Right hindlimb (tissue), 1 donor: ENCODE measurements at regions not wholly inside any gene's neighbourhood (a gene's known extent, or its start where the extent isn't known, plus 50 kb on each side); places are given as distances from the start of the nearest gene placed in this dataset.
"Not testable (repeated sequence)": the region's sequence is repeated elsewhere in the genome, so short reads cannot be mapped to it uniquely, and the experiment has no call there.

Experiments
- DNase-seq: peaks from one replicate; pipeline ENCODE4 v3.0.0-alpha.2; 2018

GRCh38 chr7:65631236-65631635, 241.6 kb upstream of the VKORC1L1 start:
- not testable (repeated sequence) for DNase-seq

- DNase-seq, result not testable (repeated sequence)
These were observed 239.1 kb upstream of the VKORC1L1 start for GRCh38 chr7:65633587-65634404.

- not testable (repeated sequence) for DNase-seq
These were observed 234.0 kb upstream of the VKORC1L1 start for GRCh38 chr7:65638918-65639317.

- DNase-seq, result not testable (repeated sequence)
These were observed 233.2 kb upstream of the VKORC1L1 start for GRCh38 chr7:65639717-65640116.

GRCh38 chr7:65643498-65643897, 229.4 kb upstream of the VKORC1L1 start:
- DNase-seq, result not testable (repeated sequence)

- DNase-seq, result not testable (repeated sequence)
These were observed 225.5 kb upstream of the VKORC1L1 start for GRCh38 chr7:65647153-65647964.

- not testable (repeated sequence) for DNase-seq
These were observed 221.7 kb upstream of the VKORC1L1 start for GRCh38 chr7:65651174-65651573.

- not testable (repeated sequence) for DNase-seq
These were observed 220.9 kb upstream of the VKORC1L1 start for GRCh38 chr7:65651826-65652592.

GRCh38 chr7:65652669-65653068, 220.2 kb upstream of the VKORC1L1 start:
- not testable (repeated sequence) for DNase-seq

GRCh38 chr7:65656494-65657188, 216.2 kb upstream of the VKORC1L1 start:
- not testable (repeated sequence) for DNase-seq

DNA sequence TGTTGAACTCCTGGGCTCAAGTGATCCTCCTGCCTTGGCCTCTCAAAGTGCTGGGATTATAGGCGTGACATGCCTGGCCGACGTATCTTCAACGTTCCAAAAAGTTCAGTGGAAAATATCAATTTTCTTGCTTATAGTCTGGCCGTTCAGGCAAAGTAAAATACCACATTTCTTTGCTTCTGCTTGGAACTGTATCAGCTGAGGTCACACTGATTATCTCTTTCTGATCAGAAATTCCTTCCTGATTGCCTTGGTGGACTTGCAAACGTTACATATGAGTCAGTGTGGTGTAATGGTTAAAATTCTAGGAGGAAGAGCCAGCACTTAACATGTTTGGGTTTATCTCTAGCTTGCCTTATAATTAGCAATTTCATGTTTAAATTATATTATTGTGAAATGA, 189.5 kb upstream of the VKORC1L1 start:
- DNase-seq, result not testable (repeated sequence)

DNA sequence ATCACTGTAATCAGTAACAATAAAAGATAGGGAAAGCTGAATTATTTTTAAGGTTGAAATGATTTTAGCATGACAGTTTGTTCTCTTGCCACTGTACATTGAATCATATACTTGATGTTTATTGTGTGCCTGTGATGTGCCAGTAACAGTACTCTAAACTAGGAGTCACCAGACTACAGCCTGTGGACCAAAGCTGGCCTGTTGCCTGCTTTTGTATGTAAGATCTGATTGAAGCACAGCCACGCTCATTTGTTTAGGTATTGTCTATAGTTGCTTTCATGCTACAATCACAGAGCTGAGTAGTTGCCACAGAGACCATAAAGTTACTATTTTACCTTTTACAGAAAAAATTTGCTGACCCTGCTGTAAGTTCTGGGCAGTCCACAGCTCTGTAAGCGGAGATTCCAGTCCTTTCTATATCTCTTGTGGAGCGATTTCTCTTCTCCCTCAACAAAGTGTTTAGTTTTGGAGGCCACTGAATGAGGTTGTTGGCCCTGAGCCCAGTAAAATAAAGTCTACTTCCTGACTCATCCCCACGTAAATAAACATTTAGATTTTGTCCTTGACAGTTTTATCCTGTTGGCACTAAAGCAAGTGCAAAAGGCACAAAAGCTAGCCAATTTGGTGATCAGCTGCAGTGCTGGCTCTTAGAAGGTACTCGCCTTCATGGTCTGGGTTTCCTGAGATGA, 173.7 kb upstream of the VKORC1L1 start:
- DNase-seq, result not testable (repeated sequence)

DNA sequence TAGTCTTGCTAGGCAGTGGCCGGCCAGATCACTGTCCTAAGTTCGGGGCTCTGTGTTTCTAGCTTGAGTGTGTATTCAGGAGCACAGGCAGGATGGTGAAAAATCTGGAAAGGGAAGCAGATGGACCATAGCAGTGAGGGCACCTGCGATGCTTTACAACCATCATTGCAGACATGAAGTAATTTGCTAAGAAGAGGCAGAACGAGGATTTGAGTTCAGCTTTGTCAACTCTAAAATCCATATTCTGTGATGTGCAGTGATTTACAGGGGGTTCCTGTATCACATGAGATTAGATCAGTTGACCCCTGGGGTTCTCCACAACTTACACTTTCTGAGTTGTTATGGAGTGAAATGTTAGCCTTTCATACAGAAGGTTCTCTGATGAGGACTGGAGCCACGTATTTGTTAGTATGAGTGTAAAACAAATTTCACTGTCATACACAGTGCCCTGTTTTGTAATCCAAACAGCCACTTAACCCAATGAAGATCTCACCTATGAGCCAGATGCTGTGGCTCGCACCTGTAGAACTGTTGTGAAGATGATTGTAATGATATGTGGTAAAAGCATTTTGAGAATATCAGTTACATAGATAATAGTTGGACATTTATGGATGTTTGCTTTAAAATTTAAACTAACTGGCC, 173.0 kb upstream of the VKORC1L1 start:
- DNase-seq, result not testable (repeated sequence)

DNA sequence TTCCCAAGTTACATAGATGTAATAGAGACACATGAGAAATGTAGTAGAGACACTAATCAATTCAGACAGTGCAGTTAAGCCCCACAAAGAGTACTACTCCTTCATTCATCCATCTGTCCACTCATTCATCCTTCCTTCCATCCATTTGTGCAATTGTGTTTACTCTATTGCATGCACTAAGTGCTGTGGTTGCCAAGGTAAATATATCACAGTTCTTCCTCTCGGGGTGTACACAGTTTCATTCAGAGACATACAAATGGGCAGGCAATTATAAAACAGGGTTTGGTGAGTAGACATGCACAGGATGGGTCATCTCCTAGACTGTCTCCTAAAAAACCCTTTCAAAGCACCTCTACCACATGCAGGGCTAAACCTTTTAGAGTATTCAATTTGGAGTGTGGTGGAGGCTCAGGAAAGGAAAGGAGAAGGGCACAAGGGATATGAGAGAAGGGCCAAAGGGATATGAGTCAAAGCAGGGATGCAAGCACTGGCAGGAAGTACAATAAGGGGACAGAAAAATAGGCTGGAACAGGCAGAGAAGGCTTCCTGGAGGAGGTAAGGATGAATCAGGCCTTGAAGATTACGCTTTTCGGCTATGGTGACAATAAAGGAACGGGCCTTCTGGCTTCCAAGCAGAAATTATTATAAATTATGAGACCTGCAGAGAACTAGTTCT, 153.6 kb upstream of the VKORC1L1 start:
- DNase-seq, result not testable (repeated sequence)

DNA sequence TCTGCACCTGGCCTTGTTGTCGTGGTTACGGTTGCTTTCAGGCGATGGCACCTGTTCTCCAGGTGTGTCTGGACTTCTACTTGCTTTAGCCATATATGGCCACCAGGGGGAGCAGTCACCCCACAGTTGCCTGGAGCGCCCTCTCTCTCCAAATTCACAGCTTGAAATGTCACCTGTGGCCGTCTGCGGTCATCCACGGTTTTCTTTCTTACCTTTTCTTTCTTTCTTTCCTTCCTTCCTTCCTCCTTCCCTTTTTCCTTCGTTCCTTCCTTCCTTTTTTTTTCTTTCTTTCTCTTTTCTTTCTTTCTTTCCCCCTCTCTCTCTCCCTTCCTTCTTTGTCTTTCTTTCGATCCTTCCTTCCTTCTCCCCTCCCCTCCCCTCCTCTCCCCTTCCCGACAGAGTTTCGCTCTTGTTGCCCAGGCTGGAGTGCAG, 150.5 kb upstream of the VKORC1L1 start:
- DNase-seq, result peak; percentile 21

DNA sequence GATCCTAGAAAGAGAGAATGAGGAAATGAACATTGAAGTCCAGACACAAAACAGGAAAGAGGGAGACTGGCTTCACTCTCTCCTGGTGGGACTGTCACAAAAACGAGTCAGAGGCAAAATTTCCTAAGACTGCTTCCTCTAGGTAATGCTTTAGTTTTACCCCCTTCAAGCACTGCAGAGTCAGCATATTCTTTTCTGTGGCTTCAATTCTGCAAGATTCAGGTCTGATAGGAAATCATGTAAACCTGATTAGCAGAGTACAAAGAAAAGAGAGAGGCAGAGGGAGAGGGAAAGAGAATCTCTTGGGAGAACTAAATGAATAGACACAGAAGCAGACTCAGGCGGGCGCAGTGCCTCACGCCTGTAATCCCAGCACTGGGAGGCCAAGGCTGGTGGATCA, 145.7 kb upstream of the VKORC1L1 start:
- DNase-seq, result not testable (repeated sequence)

GRCh38 chr7:65731129-65731528, 141.7 kb upstream of the VKORC1L1 start:
- DNase-seq, result no peak

GRCh38 chr7:65731562-65732035, 141.3 kb upstream of the VKORC1L1 start:
- DNase-seq, result peak; percentile 22

GRCh38 chr7:65744406-65744805, 128.5 kb upstream of the VKORC1L1 start:
- DNase-seq, result no peak

DNA sequence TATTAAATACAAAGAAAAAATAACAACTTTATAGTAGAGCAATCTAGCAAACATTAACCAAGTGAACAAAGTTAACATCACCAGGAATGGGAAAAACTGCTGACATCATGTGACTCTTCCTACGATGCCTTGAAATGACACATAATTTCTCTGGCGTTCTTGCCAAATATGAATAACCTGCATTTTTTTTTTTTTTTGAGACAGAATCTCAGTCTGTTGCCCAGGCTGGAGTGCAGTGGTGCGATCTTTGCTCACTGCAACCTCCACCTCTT, 126.5 kb upstream of the VKORC1L1 start:
- DNase-seq, result no peak

- DNase-seq, result no peak
These were observed 123.8 kb upstream of the VKORC1L1 start for GRCh38 chr7:65749039-65749438.
